HG02943 (cell line): ENCODE measurements at regions not wholly inside any gene's neighbourhood (a gene's known extent, or its start where the extent isn't known, plus 50 kb on each side); places are given as distances from the start of the nearest gene placed in this dataset.
"Not testable (repeated sequence)": the region's sequence is repeated elsewhere in the genome, so short reads cannot be mapped to it uniquely, and the experiment has no call there.

Experiments used
- ATAC-seq: cut with Tn5 transposase; IDR thresholded peaks from one replicate; pipeline ENCODE4 v1.9.1; 2021; ENCODE audit warnings: mild to moderate bottlenecking, low read depth, moderate library complexity; ENCODE audit not compliant: unreplicated experiment

- ATAC-seq: no peak
Measured at GRCh38 chr10:53236941-53237340, 464.4 kb upstream of the MBL2 start.

- ATAC-seq: no peak
Measured at GRCh38 chr10:53233749-53234148, 461.2 kb upstream of the MBL2 start.

GRCh38 chr10:53230651-53231050, 458.1 kb upstream of the MBL2 start:
- no peak for ATAC-seq

DNA sequence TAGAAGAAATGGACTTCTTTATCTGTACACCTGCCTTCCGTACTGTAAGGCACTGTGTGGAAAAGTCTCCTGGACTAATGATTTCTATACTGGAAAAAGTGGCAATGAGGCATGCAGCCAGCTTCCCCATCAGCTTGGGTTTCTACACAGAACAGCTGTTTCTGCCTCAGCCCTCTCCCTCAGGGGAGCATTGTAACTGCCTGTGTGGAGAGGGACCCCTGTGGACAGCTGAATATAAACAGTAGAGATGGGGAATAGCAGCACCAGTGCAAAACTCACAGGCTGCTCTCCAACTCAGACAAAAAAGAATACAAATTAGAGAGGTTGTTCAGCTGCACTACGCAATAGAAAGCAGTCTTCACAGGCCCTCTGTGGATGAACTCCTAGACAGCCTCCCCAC, 451.3 kb upstream of the MBL2 start:
- ATAC-seq: no peak

- ATAC-seq: no peak
Measured at GRCh38 chr10:53222806-53223205, 450.2 kb upstream of the MBL2 start.

DNA sequence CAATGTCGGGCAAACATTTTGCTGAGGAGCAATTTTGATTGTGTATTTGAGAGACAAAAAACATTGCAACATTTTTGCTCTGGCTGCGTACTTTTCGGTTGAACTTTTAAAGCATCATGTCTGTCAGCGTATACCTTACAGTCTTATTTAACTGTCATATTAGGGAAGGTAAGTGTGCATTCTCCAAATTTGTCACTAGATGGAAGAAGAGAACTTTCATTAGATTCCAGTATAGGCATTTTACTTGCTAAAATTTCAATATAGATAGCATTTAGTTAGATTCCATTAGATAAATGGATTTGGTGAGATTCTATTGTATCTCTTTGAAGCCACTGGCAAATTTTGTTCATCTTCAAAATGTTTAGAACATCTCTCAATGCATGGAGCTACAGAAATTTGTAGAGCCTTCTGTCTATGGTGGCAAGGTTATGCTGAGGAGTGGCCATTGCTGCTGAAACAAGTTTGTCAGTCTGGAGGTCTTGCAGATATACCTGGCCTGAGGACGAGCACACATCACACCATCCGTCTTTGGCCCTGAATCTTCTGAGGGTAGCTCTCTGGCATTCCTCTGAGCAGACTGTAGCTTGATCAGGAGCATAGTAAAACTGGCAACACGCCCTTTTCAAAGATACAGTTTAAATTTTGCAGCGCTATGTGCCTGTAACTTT, 437.5 kb upstream of the MBL2 start:
- ATAC-seq: no peak

GRCh38 chr10:53183733-53184132, 411.1 kb upstream of the MBL2 start:
- no peak for ATAC-seq

DNA sequence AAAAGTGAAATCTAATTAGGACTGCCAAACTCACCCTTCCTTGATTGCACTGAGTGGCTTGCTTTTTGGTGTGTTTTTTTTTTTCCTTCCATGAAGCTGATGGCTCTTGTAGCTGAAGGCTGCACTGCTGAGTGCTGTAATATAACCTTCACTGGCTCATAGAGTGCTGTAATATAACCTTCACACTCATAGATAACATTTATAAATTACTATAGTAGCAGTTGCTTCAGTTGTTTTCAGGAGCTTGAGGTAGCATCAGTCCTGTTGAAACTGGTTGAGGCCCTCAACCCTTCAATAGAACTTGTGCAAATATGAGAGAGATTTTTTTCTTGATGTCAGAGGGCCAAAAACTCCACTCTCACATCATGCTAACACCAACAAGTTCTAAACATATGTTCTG, 404.9 kb upstream of the MBL2 start:
- no peak for ATAC-seq

DNA sequence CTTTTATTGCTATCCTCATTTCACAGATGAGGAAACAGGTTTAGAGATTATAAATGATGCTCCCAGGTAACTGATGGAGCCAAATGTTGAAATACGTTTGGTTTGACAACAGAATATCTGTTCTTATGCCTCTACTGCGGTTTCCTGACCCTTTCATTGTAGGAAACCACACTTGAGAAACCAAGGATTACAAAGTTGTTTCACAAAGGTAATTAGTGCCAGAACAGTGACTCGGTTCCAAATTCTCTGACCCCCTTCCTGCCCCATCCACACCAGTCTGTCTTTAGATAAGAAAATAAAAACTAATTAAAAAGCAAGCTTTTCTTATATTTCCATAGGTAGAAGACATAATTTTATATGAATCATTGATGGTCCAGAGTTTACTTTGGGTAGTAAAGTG, 393.7 kb upstream of the MBL2 start:
- ATAC-seq: no peak

- no peak for ATAC-seq
Measured at GRCh38 chr10:53162856-53163255, 390.3 kb upstream of the MBL2 start.

DNA sequence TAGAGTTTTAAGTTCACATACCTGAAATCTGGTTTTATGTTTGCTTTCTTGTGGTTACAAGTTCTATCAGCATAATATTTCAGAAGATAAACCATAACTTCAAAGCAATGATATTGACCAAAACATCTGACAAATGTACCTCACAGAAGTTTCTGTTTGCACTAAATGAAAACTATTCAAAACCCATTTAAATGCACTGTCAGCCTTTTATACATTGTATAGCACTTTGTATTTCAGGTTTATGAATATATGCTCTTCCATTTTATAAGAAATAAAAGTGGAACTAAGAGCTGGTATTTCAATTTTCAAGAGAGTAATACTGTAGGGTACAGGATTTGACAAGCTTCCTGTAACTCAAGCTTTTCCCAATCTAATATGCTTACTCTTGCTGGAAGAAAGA, 388.6 kb upstream of the MBL2 start:
- ATAC-seq: no peak

GRCh38 chr10:53155674-53156073, 383.1 kb upstream of the MBL2 start:
- not testable (repeated sequence) for ATAC-seq

- no peak for ATAC-seq
Measured at GRCh38 chr10:53153831-53154230, 381.2 kb upstream of the MBL2 start.

DNA sequence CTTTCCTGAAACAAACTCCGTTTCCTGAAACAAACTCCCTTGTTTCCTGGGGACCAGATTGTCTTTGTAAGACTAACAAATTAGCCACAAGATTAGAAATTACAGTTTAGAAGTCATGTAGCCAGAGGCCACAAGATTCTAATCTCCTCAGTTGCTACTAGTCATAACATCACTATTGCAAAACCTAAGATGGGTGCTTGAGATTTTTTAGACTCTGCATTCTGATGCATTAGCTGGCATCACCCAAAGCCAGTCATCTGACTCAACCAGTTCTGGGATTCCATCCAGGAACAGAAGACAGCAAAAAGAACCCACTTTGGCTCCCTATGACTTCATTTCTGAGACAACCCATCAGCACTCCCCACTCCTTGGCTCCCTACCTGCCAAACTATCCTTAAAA, 367.9 kb upstream of the MBL2 start:
- no peak for ATAC-seq

GRCh38 chr10:53135897-53136253, 363.3 kb upstream of the MBL2 start:
- peak; percentile 34 for ATAC-seq

DNA sequence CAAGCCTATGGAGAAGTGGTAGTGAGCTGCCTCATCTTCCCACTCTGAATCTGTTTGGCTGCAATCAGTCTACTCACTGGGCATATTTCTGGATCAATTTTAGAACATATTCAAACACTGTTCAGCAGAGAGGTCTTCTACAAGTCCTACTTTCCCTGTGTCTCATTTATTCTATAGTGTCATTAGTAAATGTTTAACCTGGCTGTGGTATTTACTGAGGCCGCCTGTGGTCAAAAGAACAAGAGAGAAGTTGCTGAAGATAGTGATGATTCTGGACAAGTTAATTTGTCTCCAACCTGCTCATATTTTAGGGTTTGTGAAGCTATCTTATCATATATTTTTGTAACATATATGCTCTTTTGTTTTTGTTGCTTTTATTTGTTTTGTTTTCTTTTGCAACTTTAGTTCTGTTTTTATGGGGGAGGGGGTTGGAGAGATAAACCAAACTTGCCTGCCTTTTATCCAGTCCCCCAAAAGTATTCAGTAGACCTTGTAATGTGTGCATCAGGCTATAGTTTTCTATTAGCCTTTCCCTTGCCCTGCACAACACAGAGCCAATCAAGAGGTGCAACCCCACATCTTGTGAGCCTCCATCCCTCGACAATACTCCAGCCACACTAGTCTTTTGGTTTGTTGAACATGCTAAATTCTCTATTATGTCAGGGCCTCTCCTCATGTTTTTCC, 362.8 kb upstream of the MBL2 start:
- peak; percentile 88 for ATAC-seq

GRCh38 chr10:53134050-53134449, 361.5 kb upstream of the MBL2 start:
- ATAC-seq: no peak

DNA sequence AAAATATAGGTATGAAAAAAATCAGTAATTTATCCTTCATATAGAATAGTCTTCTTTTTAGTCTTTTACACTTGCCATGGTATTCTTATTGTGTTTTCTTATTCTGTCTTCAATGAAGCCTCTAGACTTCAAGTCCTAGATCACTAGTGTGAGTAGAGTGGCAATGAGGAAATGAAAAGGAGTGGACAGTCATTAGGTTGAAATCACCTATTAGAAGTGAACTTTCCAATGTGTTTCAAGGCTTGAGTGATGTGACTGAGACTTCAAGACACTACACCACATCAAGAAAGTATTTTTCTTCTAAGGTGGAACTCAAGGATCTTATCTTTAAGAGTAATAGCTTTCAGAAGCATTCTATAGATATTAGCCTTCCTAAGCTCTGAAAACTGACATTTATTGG, 357.8 kb upstream of the MBL2 start:
- no peak for ATAC-seq

- no peak for ATAC-seq
Measured at GRCh38 chr10:53127686-53128085, 355.1 kb upstream of the MBL2 start.

- no peak for ATAC-seq
Measured at GRCh38 chr10:53123311-53123710, 350.7 kb upstream of the MBL2 start.

DNA sequence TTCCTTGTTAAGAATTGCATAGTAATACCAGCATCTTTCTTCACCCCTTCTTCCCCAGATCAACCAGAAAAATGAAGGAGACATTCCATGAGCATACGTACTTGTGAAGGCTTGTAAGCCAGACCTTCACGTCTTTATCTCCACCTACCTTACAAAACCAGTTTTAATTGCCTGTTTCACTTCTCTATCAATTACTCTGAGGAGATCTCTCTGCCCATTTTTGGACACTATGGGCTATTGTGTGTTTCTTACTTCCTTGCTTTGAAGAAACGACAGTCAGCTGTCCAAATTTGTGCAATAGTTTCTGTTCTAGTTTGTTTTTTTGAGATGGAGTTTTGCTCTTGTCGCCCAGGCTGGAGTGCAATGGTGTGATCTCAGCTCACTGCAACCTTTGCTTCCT, 349.7 kb upstream of the MBL2 start:
- no peak for ATAC-seq

DNA sequence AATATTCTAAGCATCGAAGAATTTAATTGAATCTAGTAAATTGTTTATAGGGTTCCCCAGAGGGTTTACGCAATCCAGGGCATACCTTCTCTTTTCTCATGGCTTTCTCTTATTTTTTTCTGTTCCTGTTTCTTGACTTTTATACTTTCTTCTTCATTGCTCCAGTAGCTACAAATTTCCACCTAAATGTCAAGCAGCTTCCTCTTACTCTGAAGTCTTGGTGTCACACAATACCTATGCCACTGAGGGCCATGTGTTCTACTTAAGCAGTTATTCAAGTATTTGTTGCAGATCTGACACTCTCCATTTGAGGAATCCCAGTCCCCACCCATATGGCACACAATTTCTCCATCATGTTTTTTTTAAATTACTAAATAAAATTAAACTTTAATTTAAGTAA, 343.1 kb upstream of the MBL2 start:
- no peak for ATAC-seq

DNA sequence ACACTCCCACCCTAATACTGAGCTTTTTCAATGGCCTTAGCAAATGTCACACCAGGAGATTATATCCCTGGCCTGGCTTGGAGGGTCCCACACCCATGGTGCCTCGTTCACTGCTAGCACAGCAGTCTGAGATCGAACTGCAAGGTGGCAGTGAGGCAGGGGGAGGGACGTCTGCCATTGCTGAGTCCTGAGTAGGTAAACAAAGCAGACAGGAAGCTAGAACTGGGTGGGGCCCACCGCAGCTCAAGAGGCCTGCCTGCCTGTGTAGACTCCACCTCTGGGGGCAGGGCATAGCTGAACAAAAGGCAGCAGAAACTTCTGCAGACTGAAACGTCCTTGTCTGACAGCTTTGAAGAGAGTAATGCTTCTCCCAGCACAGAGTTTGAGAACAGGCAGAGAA, 338.9 kb upstream of the MBL2 start:
- no peak for ATAC-seq
